HG03139 (cell line): ENCODE measurements at regions not wholly inside any gene's neighbourhood (a gene's known extent, or its start where the extent isn't known, plus 50 kb on each side); places are given as distances from the start of the nearest gene placed in this dataset.
A peak's percentile ranks its signal among the peaks of the same experiment; 100 is the strongest.

Source experiments
- ATAC-seq: cut with Tn5 transposase; IDR thresholded peaks from one replicate; pipeline ENCODE4 v1.9.1; 2021; ENCODE audit not compliant: unreplicated experiment

DNA sequence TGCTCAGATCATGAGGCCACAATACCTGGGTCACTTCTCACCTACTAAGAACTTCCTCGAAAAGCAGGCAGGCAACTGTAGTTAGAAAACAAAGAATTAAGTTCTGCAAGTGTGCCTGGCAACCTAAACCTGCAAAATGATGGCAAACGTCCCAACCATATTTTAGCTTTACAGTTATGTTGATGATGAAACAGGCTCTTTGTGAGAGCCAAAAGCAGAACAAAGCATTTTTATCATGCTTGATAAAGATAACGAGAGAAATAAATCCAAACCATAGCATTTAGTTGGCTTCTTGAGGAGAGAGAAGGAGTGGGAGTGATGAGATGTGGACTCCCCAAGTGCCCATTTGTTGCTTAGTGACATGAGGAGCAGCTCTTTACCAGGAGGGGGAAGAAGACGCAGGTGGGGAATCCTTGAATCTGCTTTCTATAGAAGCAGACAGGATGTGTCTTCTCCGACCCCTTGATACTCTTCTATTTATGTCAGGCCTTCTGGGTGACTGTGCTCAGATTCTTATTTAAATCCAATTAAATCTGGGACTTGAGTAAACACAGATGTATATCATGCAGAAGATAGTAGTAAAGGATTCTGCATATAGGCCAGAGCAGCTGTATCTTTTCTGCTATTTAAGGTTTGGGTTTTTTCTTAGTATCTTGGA, 221.2 kb downstream of the TMEM167A start:
- ATAC-seq, result no peak

DNA sequence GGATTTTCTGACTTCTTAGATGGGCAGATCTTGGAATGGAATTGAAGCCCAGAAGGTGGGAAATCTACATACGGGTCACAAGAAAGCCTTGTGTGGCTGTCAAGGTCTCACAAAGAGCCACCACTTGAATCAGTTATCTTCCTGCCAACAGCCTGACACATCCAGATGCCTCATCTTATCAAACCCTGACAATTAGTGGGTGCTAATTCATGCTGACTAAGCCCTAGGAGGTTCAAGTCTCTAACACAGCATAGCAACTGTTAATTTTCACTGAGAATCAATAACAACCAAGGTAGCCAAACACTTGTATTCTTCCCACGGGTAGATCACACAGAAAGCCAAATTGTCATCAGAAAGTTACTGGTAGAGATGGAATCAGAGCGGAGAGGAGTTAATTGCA, 222.2 kb downstream of the TMEM167A start:
- no peak for ATAC-seq

DNA sequence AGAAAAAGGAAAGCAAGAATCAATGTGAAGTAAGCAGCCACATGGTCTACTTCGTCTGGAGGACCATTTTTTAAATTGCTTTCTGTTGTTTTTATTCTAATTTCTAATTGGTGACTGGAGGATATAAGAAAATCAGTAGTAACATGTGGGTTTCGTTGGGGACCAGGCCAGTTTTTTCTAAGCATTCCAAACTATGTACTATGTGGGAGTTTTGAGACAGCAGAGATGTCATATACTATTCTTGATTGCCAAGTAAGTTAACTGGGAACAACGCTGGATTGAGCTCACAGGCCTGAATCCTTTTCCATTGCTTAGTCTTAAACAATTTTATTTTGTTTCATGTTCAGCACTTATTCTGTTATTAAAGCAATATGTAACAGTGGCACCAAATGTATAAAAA, 225.7 kb downstream of the TMEM167A start:
- no peak for ATAC-seq

DNA sequence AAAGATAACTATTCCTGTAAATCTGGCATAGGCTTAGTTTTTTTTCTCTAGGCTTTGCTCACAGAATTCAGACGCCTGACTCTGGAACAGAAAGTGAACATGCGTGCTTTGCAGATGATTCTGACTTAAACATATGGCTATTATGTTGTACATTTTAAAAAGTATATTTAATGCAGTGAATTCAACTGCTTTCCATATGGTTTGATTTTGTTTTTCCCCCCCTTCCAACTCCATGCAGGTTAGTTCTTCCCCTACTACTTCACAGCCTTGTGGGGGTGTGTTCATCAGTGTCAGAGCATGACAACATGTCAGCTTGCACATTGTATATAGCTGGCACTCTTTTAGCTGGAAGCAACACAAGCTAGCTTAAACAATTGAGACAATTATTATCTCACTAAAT, 226.8 kb downstream of the TMEM167A start:
- no peak for ATAC-seq

DNA sequence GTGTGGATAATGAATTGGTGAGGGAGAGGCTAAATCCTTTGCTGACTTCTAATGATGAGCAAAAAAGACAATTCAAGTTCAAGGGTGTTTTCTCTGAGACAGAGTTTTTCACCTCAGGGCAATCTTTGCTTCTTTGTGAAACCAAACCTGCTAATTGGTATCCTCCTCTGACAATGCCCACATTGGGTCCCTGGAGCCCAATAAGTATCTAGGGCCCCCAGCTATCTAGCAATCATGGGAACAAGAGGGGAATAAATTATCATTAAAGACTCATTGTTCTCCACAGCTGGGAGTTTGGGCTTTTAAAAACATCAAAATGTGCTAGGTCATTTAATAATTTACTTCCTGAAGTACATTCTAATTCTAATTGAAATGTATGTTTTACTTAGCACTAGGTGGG, 227.3 kb downstream of the TMEM167A start:
- no peak for ATAC-seq

DNA sequence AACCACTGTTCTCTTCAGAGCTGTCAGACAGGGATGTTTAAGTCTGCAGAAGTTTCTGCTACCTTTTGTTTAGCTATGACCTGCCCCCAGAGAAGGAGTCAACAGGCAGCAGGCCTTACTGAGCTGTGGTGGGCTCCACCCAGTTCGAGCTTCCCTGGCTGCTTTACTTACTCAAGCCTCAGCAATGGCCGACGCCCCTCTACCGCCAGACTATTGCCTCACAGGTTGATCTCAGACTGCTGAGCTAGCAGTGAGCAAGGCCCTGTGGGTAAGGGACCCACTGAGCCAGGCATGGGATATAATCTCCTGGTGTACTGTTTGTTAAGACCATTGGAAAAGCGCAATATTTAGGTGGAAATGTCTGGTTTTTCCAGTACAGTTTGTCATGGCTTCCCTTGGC, 229.6 kb downstream of the TMEM167A start:
- no peak for ATAC-seq

DNA sequence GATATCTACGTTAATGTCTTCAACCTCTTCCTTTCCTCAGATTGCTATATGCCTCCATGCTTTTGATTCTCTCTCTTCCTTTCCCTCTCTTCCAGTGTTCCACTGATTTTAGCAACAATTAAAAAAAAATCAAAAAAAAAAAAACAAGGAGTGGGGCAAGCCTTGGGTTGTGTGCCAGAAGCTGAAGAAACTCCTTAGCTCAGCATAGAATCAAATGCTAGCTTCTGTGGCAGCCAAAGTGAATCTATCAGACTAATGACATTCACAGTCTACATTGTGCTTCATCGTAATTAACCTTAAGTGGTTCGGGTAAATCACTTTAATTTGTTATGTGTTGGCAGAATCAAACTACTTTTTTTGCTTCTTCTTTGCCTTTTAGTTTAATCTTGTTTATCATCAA, 237.3 kb downstream of the TMEM167A start:
- ATAC-seq, result no peak

DNA sequence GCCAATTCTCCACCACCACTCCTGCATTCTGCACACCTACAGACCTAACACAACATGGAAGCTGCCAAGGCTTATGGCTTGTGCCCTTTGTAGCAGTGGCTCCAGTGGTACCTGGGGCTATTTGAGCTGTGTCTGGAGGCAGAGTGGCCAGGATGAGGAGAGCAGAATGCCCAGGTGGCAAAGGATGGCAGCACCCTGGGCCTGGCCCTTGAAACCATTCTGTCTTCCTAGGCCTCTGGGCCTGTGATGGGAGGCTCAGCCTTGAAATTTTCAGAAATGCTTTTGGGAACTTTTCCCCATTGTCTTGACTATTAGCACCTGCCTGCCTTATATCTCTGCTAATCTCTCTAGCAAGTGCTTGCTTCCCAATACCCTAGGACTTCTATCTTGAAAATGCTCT, 241.7 kb downstream of the TMEM167A start:
- no peak for ATAC-seq

DNA sequence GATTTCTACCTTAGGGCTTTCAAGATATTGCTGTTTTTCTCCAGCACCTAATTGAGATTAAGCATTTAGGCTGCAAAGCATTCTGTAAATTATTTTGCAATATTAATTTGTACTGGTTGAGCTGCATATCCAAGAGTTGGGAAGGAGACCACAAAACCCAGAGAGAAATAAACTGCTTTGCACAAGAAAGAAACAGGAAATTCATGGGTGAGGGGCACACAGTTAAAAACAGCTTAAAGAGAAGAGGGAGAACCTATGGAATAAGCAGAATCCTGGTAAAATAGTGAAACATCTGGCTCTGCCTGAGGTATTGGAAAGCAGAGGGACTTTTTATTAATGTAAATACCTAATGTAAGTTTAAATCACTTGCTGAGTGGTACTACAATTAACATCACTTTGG, 243.0 kb downstream of the TMEM167A start:
- ATAC-seq, result no peak

DNA sequence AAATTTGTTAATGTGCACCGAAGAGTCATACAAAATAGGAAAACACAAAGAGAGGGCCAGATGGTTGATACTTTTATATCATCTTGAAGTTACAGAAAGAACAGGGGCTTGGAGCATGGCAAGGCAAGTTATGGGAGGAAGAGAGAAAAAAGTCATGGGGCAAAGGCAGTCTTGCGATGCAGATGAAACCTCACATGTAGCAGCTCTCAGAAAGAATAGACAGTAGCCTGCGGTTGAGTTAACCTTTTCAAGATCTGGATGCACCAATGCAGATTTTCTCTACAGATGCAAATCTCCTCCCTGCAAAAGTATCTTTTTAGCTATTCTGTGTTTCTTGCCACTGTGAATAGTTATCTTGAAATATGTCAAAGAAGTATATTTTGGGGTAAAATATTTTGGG, 243.9 kb downstream of the TMEM167A start:
- no peak for ATAC-seq

DNA sequence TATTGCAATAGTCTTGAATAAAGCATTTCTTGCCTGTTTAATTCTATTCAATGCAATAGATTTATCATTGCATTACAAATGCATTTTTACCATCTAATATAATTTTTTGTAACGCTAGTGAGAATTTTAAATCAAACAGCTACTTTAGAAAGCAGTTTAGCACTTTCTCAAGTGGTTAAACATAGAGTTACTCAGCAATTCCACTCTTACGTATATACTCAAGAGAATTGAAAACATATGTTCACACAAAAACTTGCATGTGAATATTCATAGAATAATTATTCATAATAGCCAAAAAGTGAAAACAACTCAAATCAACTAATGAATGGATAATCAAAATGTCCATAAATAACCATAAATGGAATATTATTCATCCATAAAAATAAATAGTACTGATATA, 244.7 kb downstream of the TMEM167A start:
- no peak for ATAC-seq

DNA sequence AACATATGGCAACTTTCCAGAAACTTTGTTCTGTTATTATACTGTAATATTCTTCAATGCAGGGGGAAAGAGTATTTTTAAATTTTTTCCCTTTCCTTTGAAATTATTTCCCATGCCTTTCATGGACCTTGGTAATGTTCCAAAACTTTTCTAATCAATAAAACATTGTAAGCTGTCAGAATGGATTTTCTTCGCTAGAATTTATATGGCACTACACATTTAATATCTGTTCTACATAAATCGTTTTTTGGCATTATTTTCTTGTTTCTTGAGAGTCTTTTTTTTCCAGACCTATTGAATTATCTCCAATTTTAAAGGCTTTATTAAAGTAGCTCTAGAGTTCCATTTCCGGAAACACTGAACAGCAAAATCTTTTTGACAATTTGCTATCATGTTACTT, 249.0 kb downstream of the TMEM167A start:
- no peak for ATAC-seq

DNA sequence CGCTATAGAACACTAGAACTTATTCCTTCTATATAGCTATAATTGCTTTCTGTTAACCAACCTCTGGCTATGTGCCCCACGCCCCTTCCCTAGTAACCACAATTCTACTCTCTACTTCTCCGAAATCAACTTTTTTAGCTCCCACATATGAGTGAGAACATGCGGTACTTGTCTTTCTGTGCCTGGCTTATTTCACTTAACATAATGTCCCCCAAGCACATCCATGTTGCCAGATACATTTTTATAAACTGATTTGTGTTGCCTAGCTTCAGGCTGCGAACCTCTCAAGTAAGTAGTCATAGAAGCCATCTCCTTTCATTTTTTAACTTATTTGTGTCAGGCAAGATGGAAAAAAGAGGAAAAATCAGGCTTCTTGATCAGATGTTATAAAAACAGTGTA, 249.5 kb downstream of the TMEM167A start:
- ATAC-seq, result no peak

DNA sequence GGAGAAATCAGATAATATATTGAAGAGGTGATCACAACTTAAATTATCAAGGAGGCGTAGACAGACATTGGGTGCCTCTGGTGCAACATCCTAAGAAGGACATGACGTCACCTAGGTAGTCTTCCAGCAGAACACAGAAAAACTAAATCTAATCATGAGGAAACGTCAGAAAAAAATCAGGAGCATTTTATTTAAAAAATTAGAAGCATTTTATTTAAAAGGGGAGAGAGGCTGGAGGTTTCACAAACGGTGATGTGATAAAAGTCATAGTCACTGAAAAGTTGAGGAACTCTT, 254.6 kb downstream of the TMEM167A start:
- no peak for ATAC-seq

DNA sequence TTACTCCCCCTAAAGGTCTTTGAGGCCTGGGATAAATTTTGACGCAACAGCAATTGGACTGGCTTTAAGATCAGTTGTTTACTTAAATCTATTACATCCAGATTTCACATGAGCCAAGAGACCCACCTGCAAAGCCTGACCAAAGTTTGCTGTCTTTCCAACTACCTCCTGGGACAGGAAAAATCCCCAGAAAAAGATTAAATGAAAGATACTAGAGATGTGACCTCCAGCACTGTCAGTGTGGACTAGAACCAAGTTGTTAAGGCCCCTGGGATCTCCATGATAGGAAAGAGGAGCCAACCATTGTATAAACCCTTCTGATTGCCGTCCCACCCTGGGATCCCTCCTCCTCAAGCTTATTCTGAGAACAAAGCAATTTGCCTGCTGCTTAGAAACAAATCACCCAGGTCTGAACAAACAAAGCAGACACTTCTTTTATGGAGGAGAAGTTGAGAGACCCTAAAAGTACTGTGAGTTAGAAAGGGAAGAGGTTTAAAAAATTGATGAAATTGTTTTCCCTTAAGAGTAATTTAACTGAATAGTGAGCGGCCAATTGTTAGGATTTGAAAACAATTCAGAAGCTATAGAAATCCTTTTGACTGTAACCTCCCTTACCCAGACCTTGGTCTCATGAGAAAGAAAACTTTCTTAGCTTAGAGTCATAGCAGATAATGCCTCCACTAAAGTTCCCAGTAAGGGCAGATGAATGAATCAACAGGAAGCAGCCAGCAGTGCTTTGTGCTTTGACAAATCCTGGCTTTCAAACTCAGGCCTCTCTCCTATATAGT, 255.2 kb downstream of the TMEM167A start:
- ATAC-seq, result no peak

DNA sequence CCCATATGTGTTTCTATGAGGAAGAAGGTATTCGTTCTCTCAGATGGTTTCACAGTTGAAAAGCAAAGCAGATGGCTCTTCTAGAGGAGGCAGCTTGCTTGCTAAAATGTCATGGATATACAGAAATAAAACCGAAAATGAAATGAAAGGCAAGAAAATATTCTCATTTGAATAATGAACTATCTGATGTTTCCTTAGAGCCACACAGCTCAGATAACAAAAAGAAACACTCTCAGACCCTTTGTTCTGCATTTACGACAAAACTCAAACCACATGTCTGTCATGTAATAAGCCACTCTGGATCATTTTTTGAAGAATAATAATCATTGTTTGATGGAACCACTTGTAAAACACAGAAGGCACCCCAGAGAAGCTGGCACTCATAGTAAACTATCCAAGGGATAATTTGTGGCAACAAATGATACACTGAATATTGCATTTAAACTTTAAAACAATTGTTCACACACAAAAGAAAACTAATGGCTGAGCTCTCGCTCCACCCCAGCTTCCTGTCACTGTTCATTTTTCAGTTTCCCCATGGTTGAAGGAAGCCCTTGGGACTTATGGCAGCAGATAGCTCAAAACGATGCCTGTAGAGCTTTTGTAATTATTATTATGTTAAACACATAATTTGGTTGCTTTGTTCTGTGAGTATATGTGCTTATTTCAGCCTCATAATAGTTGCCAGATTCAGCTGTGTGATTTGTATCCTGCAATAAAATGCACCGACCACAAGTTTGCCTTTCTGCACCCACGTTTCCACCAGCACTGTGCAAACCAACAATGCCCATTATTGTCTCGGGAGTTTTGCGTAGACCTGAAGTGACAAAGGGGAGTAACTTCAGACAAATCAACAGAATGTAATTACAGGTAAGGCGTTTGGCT, 256.0 kb downstream of the TMEM167A start:
- peak; percentile 73 for ATAC-seq

DNA sequence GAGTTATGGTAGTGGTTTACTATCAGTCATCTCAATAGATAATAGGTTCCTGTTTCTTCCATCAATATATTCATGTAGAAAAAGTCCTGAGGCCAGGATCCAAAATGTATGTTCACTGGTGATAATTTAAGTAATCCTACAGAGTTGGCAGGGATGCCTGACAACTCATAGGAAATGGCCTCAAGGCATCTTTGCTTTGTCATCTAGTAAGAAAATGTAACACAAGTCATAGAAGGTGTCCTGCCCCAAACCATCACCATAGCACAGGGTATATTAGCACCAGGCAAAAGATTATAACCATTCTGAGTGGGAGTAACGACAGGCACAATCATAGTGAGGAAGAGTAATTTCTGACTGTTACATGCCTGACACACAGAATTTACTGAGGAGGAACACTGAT, 257.0 kb downstream of the TMEM167A start:
- no peak for ATAC-seq

DNA sequence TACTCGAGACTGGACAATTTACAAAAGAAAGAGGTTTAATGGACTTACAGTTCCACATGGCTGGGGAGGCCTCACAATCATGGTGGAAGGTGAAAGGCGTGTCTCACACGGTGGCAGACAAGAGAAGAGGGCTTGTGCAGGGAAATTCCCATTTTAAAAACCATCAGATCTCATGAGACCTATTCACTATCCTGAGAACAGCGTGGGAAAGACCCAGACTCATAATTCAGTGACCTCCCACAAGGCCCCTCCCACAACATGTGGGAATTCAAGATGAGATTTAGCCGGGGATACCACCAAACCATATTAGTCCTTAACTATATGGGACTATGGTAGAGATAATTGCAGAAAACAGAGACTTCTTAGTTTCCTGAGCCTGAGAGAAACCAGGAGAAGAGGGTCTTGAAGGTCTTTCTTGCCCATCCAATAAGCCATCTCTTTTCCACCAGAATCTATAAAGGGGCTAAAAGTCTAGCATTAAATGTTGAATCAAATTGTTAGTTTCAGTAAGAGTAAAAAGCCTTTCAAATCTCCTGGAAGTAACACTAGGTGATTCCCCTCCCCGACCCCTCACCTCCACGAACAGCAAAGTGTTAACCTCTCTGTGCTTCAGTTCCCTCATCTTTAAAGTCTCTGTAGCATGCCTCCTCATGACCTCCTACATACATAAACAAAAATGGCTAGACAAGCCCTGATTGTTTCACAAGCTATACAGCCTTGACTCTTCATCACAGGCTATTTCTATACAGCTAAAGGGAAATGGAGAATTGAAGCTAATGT, 259.1 kb downstream of the TMEM167A start:
- ATAC-seq, result no peak

DNA sequence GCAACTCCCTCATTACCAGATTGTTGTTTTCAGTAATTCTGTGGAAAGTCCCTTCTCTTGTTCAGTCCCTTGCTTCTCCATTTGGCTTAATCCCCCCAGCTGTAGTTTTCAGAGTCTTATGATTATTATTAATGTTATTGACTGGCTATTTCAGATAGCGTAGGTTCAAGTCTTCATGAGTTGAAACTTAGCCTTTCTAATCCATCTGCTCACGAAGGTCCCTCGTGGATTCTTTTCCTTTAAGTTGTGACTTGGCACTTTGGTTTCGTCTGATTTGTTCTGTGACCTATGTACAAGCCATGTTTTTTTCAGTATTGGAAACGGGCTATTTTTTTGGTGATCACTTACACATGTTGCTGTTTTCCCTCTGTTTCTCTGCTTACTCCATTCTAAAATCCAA, 260.3 kb downstream of the TMEM167A start:
- no peak for ATAC-seq

DNA sequence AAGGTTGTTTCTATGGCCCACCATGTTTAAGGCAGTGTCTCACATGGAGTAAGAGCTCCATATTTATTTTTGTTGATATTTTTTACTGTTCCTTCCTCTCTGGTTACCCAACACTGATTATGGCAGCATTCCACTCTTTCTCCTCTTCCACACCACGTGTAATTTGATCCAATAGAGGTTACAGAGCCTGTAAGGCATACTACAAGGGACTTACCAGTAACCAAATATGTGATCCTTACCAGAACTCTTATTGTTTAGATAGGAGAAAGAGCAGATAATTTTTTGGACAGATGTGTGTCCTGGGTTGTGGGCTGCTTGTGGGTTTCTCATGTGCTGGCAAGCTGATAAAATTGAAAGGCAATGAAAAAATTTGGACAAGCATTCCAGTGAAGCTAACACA, 261.3 kb downstream of the TMEM167A start:
- ATAC-seq, result no peak

DNA sequence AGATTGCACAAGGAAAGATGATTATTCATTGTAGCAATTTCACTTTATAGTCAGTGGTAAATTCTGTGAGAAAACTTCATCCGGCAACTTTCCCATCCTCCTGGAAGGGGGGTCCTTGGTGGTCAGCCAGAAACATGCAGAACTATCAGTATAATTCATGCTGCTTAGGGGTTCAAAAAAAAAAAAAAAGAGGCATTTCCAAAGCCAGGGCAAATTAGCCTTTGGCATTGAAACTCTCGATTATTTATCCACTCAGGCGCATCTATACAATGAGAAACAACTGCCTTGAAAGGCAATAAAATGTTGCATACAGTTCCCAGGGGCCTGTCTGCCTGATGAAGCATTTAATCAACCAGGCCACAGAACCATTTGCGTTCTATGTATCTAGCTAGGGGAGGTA, 263.3 kb downstream of the TMEM167A start:
- ATAC-seq, result no peak
